ENCODE measurements at regions not wholly inside any gene's neighbourhood (a gene's known extent, or its start where the extent isn't known, plus 50 kb on each side); places are given as distances from the start of the nearest gene placed in this dataset.
"Not testable (repeated sequence)": the region's sequence is repeated elsewhere in the genome, so short reads cannot be mapped to it uniquely, and the experiment has no call there.

- DNase-seq (ENCODE audit: low read depth), result no peak
These were observed 299.8 kb upstream of the NOX3 start for GRCh38 chr6:155755452-155755851.

- DNase-seq (ENCODE audit: low read depth), result not testable (repeated sequence)
These were observed 293.1 kb upstream of the NOX3 start for GRCh38 chr6:155748778-155749177.

GRCh38 chr6:155747491-155747890 is 291.9 kb upstream of the NOX3 start:
- DNase-seq (ENCODE audit: low read depth), result no peak

GRCh38 chr6:155740781-155741399 is 285.3 kb upstream of the NOX3 start:
- no peak for DNase-seq (ENCODE audit: low read depth)

GRCh38 chr6:155738602-155739105 is 283.0 kb upstream of the NOX3 start:
- DNase-seq (ENCODE audit: low read depth), result no peak

GRCh38 chr6:155717374-155717773 is 261.7 kb upstream of the NOX3 start:
- no peak for DNase-seq (ENCODE audit: low read depth)

GRCh38 chr6:155710704-155711103 is 255.1 kb upstream of the NOX3 start:
- DNase-seq (ENCODE audit: low read depth), result no peak

- DNase-seq (ENCODE audit: low read depth), result no peak
These were observed 253.6 kb upstream of the NOX3 start for GRCh38 chr6:155709262-155709661.

- no peak for DNase-seq (ENCODE audit: low read depth)
These were observed 252.5 kb upstream of the NOX3 start for GRCh38 chr6:155708100-155708499.

- DNase-seq (ENCODE audit: low read depth), result no peak
These were observed 251.2 kb upstream of the NOX3 start for GRCh38 chr6:155706806-155707205.

- no peak for DNase-seq (ENCODE audit: low read depth)
These were observed 250.7 kb upstream of the NOX3 start for GRCh38 chr6:155706341-155706740.

GRCh38 chr6:155701342-155701741 is 245.7 kb upstream of the NOX3 start:
- no peak for DNase-seq (ENCODE audit: low read depth)

GRCh38 chr6:155695495-155695894 is 239.9 kb upstream of the NOX3 start:
- DNase-seq (ENCODE audit: low read depth), result no peak

GRCh38 chr6:155694419-155694790 is 238.8 kb upstream of the NOX3 start:
- DNase-seq (ENCODE audit: low read depth), result no peak

GRCh38 chr6:155693573-155694418 is 238.2 kb upstream of the NOX3 start:
- no peak for DNase-seq (ENCODE audit: low read depth)

GRCh38 chr6:155690820-155691219 is 235.2 kb upstream of the NOX3 start:
- DNase-seq (ENCODE audit: low read depth), result no peak

GRCh38 chr6:155687645-155688044 is 232.0 kb upstream of the NOX3 start:
- DNase-seq (ENCODE audit: low read depth), result no peak

GRCh38 chr6:155684416-155685196 is 229.0 kb upstream of the NOX3 start:
- DNase-seq (ENCODE audit: low read depth), result no peak

- no peak for DNase-seq (ENCODE audit: low read depth)
These were observed 222.7 kb upstream of the NOX3 start for GRCh38 chr6:155678361-155678760.

GRCh38 chr6:155676346-155676745 is 220.7 kb upstream of the NOX3 start:
- no peak for DNase-seq (ENCODE audit: low read depth)

GRCh38 chr6:155670655-155671054 is 215.0 kb upstream of the NOX3 start:
- DNase-seq (ENCODE audit: low read depth), result no peak

GRCh38 chr6:155660251-155660977 is 204.8 kb upstream of the NOX3 start:
- no peak for DNase-seq (ENCODE audit: low read depth)
